ENCODE measurements at regions not wholly inside any gene's neighbourhood (a gene's known extent, or its start where the extent isn't known, plus 50 kb on each side); places are given as distances from the start of the nearest gene placed in this dataset.

DNA sequence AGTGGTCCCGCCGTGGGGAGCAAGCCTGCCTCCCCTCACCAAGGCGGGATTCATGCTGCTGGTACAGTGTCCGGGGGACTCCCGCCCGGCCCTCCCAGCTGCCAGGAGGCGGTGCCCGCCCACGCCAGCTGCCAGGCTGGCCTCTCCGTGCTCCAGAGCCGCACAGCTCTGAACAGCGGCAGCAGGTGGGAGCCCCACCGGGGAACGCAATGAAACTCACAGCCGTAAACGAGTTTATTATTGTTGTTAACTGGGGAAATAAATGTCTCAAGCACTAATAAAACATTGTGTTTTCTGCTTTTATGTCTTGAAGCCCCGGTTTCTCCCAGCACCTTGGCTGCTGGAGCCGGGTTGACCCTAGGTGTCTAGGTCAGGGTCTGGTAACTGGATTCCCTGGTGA is 317.7 kb upstream of the TLE3 start:
- TF ChIP-seq, protein P1, sequence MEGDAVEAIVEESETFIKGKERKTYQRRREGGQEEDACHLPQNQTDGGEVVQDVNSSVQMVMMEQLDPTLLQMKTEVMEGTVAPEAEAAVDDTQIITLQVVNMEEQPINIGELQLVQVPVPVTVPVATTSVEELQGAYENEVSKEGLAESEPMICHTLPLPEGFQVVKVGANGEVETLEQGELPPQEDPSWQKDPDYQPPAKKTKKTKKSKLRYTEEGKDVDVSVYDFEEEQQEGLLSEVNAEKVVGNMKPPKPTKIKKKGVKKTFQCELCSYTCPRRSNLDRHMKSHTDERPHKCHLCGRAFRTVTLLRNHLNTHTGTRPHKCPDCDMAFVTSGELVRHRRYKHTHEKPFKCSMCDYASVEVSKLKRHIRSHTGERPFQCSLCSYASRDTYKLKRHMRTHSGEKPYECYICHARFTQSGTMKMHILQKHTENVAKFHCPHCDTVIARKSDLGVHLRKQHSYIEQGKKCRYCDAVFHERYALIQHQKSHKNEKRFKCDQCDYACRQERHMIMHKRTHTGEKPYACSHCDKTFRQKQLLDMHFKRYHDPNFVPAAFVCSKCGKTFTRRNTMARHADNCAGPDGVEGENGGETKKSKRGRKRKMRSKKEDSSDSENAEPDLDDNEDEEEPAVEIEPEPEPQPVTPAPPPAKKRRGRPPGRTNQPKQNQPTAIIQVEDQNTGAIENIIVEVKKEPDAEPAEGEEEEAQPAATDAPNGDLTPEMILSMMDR (IDR thresholded peaks at IDR 0.05), result no peak
- no peak for TF ChIP-seq POLR2A (IDR thresholded peaks at IDR 0.05)
